ENCODE measurements at regions not wholly inside any gene's neighbourhood (a gene's known extent, or its start where the extent isn't known, plus 50 kb on each side); places are given as distances from the start of the nearest gene placed in this dataset.
A peak's percentile ranks its signal among the peaks of the same experiment; 100 is the strongest.
"Not testable (repeated sequence)": the region's sequence is repeated elsewhere in the genome, so short reads cannot be mapped to it uniquely, and the experiment has no call there.

GRCh38 chr1:157205982-157206381 is 67.8 kb upstream of the ETV3 start:
- DNase-seq: not testable (repeated sequence)

GRCh38 chr1:157203166-157203565 is 65.0 kb upstream of the ETV3 start:
- DNase-seq: no peak

DNA sequence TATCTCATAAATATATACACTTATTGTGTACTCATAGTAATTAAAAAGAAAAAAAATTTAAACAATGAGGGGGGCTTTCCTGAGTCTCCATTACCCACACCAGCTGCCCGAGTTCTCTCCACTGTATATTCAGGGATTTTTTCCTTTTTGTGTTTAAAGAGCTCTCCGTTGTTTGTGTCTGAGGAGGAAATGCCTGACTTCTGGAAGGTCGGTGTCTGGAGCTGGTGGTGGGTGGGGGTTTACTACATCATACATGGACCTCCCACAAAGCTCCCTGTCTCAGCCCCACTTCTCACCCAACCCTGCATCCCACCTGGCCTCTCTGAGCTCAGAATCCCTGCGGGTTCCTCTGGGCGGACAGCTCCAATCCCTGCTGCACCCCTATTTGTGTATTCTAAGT is 64.1 kb upstream of the ETV3 start:
- no peak for DNase-seq

DNA sequence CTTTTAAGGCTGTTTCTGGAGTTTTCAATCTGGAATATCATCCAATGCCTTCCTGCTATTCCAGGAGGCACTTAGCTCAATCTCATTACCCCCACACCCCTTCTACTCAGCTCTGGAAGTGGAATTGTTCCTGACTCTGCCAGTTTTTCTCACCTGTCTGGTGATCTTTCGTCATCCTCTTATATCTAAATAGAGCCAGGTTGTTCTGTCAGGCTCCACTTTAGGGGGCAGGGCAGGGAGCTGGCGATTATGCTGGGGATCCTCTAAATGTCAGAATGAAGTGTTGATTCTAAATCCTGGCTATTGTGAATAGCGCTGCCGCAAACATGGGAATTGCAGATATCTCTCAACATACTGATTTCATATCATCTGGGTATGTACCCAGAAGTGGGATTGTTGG is 63.6 kb upstream of the ETV3 start:
- DNase-seq: no peak

DNA sequence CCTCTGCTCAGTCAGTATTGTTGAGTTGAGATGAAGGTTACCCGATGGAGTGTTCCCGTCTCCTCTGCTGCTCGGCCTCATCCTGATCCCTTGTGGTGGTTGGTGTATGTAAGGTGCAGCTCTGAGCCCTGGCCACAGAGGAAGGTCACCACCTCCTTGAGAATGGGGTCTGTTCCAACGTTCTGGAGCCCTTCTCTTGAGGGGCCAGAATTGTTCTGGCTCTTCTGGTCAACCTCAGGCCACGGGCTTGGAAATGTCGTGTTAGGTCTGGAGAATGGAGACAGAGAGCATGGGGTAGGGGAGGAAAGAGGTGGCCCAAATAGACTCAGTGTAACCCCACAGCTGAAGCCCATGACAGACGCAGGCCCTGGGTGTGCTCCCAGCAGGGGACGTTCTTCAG is 62.3 kb upstream of the ETV3 start:
- no peak for DNase-seq

DNA sequence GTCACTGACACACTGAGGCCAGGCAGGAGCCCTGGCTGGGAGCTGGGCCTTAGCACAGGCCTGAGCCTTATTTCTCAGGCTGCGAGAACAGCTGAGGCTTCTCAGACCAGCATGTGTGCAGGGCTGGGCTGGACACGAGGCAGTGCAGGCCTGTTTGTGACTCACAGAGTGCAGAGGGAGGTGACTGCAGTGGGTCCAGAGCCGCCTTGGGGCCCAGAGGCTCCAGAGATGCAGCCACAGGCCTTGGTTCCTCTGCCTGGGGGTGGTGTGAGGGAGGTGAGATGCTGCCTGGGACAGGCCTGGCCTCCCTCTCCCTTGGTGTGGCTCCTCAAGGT is 61.2 kb upstream of the ETV3 start:
- no peak for DNase-seq

DNA sequence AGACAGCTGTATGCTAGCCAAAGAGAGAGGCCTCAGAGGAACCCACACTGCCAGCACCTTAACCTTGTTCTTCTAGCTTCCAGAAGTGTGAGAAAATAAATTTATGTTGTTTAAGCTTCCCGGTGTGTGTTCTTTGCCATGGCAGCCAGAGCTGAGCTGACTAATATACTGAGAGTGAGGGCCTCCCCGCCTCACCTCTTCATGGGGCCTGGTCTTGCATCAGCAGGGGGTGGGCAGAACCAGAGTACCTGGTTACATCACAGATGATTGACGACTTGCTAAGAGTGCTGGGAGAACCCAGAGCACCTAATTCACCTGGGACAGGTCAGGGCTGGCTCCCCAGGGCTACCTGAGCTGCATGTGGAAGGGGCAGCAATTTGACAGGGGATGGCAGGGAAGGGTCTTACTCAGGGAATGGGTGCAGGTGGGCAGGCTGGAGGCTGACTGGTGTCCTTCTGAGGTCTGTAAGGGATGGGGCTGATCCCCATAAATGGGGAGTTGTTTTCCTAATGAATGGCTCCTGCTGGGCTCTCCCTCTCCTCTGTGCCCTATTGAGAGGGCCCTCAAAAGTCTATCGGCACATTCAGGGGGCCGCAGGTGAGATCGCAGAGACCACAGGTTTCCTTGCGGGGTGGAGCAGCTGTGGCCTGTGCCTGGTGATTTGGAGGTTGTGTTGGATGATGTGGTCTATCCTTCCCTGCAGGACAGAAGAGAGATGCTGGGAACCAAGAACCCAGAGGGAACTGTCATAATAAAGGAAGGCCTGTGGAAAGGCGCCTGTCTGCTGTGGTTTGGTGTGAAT is 60.6 kb upstream of the ETV3 start:
- DNase-seq: no peak

GRCh38 chr1:157197906-157198435 is 59.8 kb upstream of the ETV3 start:
- DNase-seq: no peak

DNA sequence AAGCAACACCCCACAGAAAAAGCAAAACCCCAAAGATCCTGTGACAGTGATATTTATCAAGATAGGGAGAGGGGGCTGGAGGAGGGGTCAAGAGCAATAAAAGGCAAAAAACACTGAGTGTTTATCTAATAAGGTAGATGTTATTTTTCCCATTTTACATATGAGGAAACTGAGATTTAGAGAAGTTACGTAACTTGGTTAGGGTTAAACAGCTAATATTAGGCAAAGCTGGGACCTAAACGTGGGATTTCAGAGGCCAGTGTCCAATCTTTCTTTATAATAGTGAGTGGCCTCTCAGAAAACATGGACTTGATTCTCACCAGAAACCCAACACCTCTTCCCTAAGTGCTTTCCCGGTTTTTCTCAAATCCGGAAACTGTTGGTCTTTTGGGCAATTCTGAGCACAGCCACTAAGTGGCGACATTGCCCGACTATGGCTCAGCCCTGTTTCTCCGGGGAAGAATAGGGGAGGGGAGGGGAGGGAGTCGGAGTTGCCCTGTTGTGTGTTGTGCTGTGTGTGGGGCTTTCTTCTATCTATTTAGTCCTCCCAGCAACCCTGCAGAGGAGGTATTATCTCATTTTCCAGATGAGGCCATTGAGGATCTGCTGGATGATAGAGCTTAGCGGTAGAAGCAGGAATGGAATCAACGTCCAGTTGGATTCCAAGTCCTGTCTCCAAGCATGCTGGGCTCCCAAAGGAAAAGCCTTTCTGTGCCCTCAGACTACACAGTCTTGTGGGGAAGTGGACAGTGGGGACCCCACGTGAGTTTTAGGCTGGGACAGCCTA is 58.7 kb upstream of the ETV3 start:
- DNase-seq: peak; percentile 6

DNA sequence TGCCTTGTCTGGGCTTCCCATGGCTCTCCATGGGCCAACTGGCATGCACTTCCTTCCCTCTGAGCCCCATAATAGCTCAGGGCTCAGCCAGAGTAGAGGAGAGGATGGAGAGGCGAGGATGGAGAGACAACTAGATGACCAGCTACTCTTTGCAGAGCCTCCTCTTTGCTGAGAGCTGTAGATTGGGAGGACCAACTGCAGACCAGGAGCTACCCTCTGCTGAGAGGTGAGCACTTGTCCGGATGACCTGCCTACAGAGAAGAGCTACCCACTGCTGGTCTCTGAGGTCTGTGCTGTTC is 58.0 kb upstream of the ETV3 start:
- DNase-seq: no peak

GRCh38 chr1:157195521-157196244 is 57.5 kb upstream of the ETV3 start:
- DNase-seq: no peak

- DNase-seq: no peak
Observed at GRCh38 chr1:157194731-157195520, 56.7 kb upstream of the ETV3 start.

DNA sequence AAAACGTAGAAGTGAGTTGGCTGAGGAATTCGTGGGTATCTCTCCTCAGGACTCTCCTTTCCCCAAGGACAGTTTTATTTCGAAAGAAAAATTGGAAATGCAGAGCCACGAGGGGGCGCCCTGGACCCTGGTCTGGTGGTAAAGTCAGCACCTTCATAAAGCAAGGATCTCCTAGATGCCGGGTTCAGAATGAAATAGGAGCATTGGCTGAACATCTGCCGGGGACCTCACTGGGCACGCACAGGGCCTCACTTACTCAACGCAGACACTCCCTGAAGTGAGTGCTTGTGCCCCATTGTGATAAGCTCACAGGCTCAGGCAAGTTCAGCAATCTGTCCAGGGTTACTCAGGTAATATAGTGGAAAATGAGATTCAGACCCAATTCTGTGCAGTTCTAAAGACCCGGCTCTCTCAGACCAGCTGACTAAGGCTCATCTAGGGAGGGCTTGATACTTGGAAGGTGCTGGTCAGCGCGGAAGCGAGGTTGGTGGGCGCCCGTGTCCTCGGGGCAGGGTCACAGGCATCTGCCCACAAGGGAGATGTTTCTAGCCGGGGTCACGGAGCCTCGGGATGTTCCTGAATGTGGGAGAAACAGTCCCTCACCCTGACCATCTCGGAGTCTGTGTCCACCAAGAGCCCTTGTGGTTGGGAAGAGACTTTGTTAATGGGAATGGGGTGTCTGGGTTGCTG is 55.7 kb upstream of the ETV3 start:
- DNase-seq: peak; percentile 47

- no peak for DNase-seq
Observed at GRCh38 chr1:157193219-157193618, 55.0 kb upstream of the ETV3 start.

DNA sequence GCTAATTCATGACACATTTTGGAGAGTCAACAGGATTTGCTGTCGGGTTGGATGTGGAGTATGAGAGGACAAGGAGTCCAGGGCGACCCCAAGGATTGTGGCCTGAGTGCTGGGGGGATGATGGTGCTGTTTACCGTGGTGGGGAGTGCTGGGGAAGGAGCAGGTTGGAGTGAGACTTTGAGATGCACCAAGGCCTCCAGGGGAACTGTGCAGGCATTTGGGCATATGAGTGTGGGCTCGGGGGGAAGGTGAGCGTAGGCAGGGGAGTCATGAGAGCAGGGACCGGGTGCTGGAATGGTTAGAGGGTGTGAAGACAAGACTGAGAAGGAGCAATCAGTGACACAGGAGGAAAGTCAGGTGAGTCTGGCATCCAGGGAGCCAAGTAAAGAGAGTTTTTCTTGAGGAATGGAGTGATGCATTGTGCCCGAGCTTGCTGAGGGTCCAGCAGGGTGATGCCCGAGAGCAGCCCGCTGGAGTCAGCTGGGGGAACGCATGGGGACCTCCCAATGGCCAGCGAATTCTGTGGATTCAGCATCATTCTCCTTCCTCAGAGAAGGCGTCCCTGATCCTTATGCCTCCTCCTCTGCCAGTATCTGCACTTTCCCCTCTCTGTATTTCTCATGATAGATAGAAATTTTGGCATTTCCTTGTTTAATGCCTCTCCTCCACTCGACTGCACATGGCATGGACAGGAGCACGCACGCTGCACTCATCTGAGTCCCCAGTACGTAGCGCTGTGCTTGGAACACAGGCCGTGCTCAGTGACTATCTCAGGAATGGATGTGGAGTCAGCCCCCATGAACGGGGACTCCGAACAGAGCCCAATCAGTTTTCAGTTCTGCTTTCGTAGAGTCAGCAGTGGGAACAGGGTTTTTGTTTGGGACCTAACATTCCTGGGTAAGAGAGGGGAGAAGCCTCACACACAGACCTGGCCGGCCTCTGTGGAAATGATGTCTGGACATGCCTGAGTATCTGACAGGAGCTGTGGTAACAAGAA is 52.1 kb upstream of the ETV3 start:
- DNase-seq: no peak

DNA sequence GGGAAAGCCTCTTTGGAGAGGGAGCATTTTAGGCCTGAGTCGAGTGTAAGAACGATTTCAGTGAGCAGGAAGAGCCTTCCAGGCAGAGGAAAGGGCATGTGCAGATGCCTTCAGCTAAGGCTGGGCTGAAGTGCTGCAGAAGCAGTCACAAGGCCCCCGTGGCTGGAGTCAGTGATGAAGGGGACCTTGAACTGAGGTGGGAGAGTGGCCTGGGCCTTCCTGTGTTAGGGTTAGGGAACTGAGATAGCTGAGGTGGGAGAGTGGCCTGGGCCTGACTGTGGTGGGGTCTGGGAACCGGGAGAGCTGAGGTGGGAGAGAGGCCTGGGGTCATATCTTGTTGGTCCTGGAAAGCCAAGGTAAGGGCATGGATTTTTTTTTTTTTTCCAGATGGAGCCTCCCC is 50.9 kb upstream of the ETV3 start:
- no peak for DNase-seq

Data from fibroblast of skin of right quadriceps (primary cell).